Motor neuron (in vitro differentiated cells): ENCODE measurements at regions not wholly inside any gene's neighbourhood (a gene's known extent, or its start where the extent isn't known, plus 50 kb on each side); places are given as distances from the start of the nearest gene placed in this dataset.

Experiments used
- ATAC-seq, 8 experiments: fragments of 200-7000 bp; cut with Tn5 transposase; replicated peaks in 6 of 8; 2 replicates each; pipeline ENCODE4 v1.8.0; 2021; ENCODE audit warnings: mild to moderate bottlenecking in 8 of 8, moderate library complexity in 8 of 8
- H3K27ac ChIP-seq, 2 donors: fragments of 250-450 bp; sonication (Bioruptor Pico); 2 replicates each; pipeline ENCODE4 v1.9.0; 2021; ENCODE audit warnings: antibody characterized with exemption in 2 of 2, mild to moderate bottlenecking in 2 of 2, moderate library complexity in 1 of 2
- H3K4me1 ChIP-seq, 2 donors: fragments of 250-450 bp; sonication (Bioruptor Pico); replicated peaks in 1 of 2; 2 replicates each; pipeline ENCODE4 v1.6.1; 2021; ENCODE audit warnings: antibody characterized with exemption in 2 of 2, mild to moderate bottlenecking in 2 of 2, moderate library complexity in 1 of 2
- H3K4me3 ChIP-seq, 5 donors: fragments of 250-450 bp; sonication (Bioruptor Pico); 2 replicates each; pipeline ENCODE4 v1.9.0; 2021; ENCODE audit warnings: antibody characterized with exemption in 5 of 5, mild to moderate bottlenecking in 5 of 5, moderate library complexity in 4 of 5
- WGBS, 10 experiments: fragments of 450-650 bp; shearing (Covaris generic); methylation state at CpG; one replicate each; pipeline ENCODE4 v1.0.0; 2022; 5-methylcytosine and 5-hydroxymethylcytosine counted together
- in situ Hi-C, 9 experiments: fragments of 400-800 bp; cut with MboI; loops; one replicate each; pipeline ENCODE4 v1.15.0; 2021; ENCODE audit warnings: low sequenced_read_pairs in 9 of 9, low pct_unique_long_range_greater_than_20kb in 2 of 9; ENCODE audit not compliant: unreplicated experiment in 9 of 9

DNA sequence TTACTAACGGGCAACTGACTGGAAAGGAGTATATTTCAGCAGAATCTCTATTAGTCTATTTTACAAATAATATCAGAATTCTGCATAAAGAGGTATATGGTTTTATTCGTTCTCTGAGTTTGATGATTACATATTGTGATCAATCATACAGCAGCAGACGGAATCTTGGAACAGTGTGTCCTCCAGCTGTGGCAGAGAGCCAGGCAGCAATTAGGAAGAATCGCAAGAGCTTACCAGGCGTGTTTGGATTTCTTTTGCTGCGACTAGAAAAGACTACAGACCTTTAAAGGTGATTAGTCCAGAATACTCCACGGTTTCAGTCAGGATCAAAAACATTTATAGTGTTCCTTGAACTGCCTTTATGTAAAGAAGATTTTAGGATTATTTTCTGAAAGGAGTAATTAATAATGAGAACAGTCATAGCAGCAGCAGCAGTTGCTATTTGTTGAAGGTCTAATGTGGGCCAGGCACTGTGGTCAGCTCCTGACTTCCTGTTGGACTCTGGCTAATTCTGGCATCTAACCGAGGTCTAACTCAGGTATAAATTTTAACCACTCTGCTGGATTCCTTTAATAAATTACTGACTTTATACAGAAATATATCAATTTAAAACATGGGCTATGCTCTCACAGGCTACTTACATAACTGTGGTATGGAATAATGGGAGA, 225.3 kb upstream of the CXorf66 start:
- peaks cover 4 to 5% of the 10 kb centered on the region in 2 donors for H3K4me1 ChIP-seq
- WGBS, 10 experiments: 0 to 75% (median 30%) methylated on average over 2 to 8 of the region's 8 CpGs; no CpG with 5 or more reads in 3 of the 10 experiments
- no peak for ATAC-seq
- no peak overlapping the region for H3K4me3 ChIP-seq
- in situ Hi-C loops: no loop called here
- H3K27ac ChIP-seq: no peak overlapping the region

DNA sequence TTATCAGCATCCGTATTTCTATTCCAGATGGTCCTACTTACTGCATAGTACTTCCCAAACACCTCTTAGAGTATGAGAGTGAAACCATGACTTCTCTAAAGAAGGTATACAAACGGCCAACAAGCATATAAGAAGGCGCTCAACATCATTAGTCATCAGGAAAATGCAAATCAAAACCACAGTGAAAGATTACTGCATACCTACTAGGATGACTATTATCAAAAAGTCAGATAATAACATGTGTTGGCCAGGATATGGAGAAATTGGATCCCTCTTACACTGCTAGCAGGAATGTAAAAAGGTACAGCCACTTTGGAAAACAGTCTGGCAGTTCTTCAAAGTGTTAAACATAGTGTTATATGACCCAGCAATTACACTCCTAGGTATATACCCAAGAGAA, 215.3 kb upstream of the CXorf66 start:
- Histone ChIP-seq H3K27ac (no peak overlapping the region), H3K4me1 (peaks cover 0 to 9% of the 10 kb centered on the region in 2 donors), H3K4me3 (no peak overlapping the region)
- ATAC-seq: peak in 2 of 8 experiments; percentile 29 to 89
- in situ Hi-C loops: no loop called here
- WGBS, 10 experiments: 0 to 100% (median 80%) methylated on average over 1 to 2 of the region's 3 CpGs; no CpG with 5 or more reads in 5 of the 10 experiments

DNA sequence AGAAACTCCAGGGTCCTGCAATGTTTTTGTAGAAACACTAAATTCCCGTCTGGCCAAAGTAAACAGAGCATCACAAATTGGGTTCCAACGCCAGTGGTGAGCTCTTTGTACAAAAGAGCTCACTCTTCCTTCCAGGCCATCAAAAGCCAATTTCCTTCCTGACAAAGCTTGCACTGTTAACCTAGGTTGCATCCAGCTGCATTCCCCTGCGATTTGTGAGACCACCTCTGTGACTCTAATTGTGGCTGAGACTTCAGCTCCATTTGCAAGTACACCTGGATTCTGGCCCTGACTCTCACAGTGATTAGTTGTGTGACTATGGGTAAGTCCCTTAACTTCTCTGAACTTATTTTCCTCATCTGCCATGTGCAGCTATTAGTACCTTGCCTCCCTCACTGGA, 212.5 kb upstream of the CXorf66 start:
- no peak for ATAC-seq

DNA sequence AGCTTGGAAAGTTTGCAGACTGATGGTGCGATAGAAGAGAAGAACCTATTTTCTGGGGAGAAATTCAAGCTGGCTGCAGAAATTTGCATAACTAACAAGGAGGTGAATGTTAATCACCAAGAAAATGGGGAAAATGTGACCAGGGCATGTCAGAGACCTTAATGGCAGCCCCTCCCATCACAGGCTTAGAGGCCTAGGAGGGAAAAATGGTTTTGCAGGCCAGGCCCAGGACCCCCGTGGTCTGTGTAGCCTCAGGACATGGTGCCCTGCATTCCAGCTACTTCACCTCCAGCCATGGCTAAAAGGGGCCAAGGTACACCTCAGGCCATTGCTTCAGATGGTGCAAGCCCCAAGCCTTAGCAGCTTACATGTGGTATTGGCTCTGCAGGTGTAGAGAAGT, 207.1 kb upstream of the CXorf66 start:
- Histone ChIP-seq H3K27ac (no peak overlapping the region), H3K4me3 (no peak overlapping the region), H3K4me1 (no peaks in the 10 kb centered on the region)
- ATAC-seq: no peak
- 50 to 100% (median 100%) methylated on average over 1 to 2 of the region's 2 CpGs; no CpG with 5 or more reads in 7 of the 10 experiments for WGBS, 10 experiments
- in situ Hi-C loops: no loop called here

More for the DNA sequence above, 212.5 kb upstream of the CXorf66 start:
- WGBS, 10 experiments: 0 to 60% (median 31%) methylated on average over 1 to 3 of the region's 3 CpGs; no CpG with 5 or more reads in 5 of the 10 experiments
- H3K4me1 ChIP-seq: peaks cover 0 to 9% of the 10 kb centered on the region in 2 donors
- H3K27ac ChIP-seq: no peak overlapping the region
- no peak overlapping the region for H3K4me3 ChIP-seq
- in situ Hi-C loops: no loop called here

DNA sequence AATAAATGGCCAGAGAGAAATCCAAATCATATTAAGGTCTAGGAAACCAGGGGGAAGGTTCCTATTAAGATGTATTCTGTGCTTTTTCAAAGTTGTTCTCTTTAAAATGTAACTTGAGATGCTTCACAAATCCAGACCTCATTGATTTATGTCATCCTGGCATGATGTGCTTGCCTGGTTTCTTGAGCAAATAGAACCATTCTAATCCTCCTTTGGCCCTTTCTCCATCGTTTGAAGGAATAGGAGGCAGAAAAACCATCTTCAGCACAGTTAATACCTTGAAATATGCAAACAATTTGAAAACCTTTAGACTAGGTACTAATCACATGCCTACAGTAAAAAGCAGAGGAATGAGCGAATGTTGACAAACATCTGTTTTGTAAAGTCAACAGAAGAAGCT, 202.2 kb upstream of the CXorf66 start:
- H3K4me3 ChIP-seq: no peak overlapping the region
- in situ Hi-C loops: no loop called here
- 0 to 75% (median 22%) methylated on average over 1 to 2 of the region's 2 CpGs; no CpG with 5 or more reads in 4 of the 10 experiments for WGBS, 10 experiments

DNA sequence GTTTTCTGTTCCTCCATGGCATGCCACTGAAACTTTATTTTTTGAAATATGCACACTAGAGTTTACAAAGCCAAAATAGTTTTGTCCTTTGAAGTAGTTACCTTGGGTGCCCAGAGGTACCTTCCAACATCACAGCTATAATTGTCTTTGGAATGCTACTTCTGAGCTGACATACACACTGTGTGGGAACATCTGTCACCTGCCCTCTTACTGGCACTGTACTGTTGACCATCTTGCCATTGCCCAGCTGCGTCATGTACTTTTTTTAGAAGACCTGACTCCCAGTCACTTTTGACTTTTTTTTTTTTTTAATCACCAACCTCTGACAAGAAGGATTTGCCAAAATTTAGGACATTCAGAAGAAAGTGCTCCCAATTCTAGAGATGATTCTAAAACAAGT, 200.5 kb upstream of the CXorf66 start:
- Histone ChIP-seq H3K4me3 (no peak overlapping the region), H3K27ac (no peak overlapping the region), H3K4me1 (no peaks in the 10 kb centered on the region)
- WGBS, 10 experiments: 50% methylated on average over 1 of the region's 1 CpG; no CpG with 5 or more reads in 9 of the 10 experiments
- no peak for ATAC-seq
- in situ Hi-C loops: no loop called here

More for the DNA sequence above, 202.2 kb upstream of the CXorf66 start:
- H3K27ac ChIP-seq: no peak overlapping the region
- H3K4me1 ChIP-seq: no peaks in the 10 kb centered on the region
- no peak for ATAC-seq

DNA sequence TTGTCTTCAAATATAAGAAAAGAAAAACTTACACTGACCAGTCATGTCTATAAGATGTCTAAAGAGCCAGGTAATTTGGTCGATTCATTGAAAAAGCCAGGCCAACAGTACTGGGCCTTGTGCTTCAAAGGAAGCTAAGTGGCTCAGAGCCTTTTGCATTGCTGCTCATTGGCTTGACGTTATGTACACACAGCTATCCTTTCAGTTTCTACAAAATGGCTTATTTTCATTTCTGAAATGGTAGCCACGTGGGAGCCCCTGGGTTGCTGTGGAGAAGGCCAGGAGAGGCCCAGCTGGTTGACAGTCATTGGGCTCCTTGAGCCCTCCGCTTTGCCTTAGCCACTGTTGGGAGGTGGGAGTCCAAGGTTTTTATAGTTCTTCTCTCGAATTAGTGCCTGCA, 199.1 kb upstream of the CXorf66 start:
- WGBS, 10 experiments: 0 to 90% (median 39%) methylated on average over 1 to 5 of the region's 5 CpGs; no CpG with 5 or more reads in 7 of the 10 experiments
- in situ Hi-C loops: no loop called here

DNA sequence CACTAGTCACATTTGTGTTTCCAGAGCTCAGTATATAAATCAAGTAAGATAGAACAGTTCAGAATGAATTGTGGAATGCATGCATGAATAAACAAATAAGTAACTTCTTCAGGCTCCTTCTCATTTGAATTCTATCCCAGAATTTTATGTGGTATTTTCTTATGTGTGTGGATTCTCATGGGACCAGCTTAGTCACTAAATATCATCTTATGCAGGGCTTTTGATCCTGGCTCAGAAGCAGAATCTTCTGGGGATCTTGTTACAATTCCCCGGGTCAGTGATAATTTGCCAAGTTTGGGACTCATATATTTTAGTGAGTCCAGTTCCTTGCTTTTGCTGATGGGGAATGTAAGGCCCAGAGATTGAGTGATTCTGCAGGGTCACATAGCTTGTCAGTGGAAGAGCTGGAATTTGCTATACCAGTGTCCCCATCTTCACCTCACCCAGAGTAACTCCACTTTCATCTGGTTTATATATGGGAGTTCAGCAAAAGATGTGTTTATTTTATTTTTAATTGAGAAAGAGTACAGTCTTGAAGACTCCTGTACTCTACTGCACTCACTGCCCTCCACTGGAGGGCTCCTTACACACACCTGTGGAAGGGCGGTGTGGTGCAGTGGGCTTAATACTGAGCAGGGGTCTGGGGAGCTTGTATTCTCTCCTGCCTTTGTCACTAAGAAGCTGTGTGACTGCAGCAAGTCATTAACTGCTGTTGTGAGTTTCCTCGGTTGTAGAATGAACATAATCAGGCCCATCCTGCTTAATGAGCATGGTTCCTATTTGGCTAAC, 198.2 kb upstream of the CXorf66 start:
- in situ Hi-C loops: no loop called here
- H3K4me3 ChIP-seq: no peak overlapping the region
- H3K27ac ChIP-seq: no peak overlapping the region
- no peaks in the 10 kb centered on the region for H3K4me1 ChIP-seq
- WGBS, 10 experiments: 0 to 100% (median 83%) methylated on average over 1 to 2 of the region's 3 CpGs; no CpG with 5 or more reads in 6 of the 10 experiments
- peak in 1 of 8 experiments; percentile 82 for ATAC-seq

More for the DNA sequence above, 199.1 kb upstream of the CXorf66 start:
- peak in 1 of 8 experiments; percentile 63 for ATAC-seq
- no peak overlapping the region for H3K4me3 ChIP-seq
- no peaks in the 10 kb centered on the region for H3K4me1 ChIP-seq
- no peak overlapping the region for H3K27ac ChIP-seq

DNA sequence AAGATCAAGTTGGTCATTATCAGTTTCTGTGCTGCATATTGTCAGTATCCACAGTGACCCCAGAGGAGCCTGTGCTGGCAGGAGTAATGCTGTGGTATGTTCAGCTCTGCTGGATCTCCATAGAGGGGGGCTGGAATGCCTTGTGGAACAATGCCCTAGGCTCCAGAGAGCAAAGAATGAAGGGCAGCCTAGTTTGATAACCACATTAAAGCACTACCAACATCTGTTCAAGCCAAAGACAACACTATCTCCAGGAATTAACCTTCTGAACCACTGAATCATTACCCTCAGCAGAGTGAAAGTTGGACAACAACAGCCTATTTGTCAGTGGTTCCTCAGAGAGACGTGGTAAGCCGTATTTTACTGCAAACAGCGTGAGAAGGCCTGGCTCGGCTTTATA, 192.3 kb upstream of the CXorf66 start:
- Histone ChIP-seq H3K4me3 (no peak overlapping the region), H3K27ac (no peak overlapping the region), H3K4me1 (peaks cover 0 to 9% of the 10 kb centered on the region in 2 donors)
- in situ Hi-C loops: no loop called here
- WGBS, 10 experiments: 0 to 100% (median 19%) methylated on average over 1 to 4 of the region's 4 CpGs; no CpG with 5 or more reads in 6 of the 10 experiments
- ATAC-seq: peak in 5 of 8 experiments; percentile 47 to 99 (median 75)

DNA sequence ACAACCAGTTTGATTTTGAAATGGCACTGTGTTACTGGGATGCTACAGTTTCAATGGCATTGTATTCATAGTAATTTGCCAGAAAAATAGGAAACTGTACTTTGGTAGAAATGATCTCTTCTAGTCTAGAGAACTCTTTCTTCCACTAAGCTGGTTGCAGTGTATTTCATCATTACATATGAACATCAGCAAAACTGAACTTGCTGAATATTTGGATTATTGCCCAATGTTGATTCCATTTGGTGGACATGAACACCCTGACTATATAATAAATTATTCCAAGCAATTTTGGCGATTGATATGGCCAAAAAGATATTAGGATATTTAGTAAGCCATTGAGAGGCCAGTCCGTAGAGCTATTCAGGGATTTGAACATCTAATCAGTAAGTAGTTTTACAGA, 191.8 kb upstream of the CXorf66 start:
- in situ Hi-C loops: no loop called here
- peaks cover 0 to 9% of the 10 kb centered on the region in 2 donors for H3K4me1 ChIP-seq
- WGBS, 10 experiments: 0 to 56% (median 47%) methylated on average over 1 to 2 of the region's 2 CpGs; no CpG with 5 or more reads in 6 of the 10 experiments
- no peak overlapping the region for H3K4me3 ChIP-seq
- no peak for ATAC-seq
- H3K27ac ChIP-seq: no peak overlapping the region

DNA sequence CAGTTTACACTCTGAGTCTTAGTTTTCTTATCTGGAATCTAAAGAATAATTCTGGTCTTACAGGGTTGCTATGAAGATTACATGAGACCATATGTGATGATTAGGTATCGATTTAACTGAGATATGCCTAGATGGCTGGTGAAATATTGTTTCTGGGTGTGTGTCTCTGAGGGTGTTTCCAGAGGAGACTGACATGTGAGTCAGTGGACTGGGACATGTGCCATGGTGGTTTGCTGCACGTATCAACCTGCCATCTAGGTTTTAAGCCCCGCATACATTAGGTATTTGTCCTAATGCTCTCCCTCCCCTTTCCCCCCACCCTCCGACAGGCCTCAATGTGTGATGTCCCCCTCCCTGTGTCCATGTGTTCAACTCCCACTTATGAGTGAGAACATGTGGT, 186.0 kb upstream of the CXorf66 start:
- Histone ChIP-seq H3K27ac (no peak overlapping the region), H3K4me3 (no peak overlapping the region), H3K4me1 (no peaks in the 10 kb centered on the region)
- in situ Hi-C loops: no loop called here
- WGBS, 10 experiments: 0 to 100% (median 63%) methylated on average over 1 of the region's 4 CpGs; no CpG with 5 or more reads in 6 of the 10 experiments
- no peak for ATAC-seq

DNA sequence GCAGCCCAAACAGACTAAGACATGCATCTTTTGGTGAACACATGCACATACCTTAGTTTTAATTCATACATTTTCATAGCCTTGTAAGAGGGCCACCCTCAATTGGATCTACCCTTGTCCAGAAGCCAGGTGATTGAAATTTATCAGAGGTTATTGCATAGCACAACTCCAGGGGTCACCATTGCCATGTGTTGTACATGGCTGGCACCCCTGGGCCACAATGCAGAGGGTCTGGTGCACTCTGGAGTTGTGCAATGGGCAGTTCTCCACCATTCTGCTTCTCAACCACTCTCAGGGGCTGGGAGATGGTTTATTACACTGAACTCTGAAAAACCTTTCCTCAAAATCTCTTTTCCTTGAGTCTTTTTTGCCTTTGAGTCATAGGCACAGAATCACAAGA, 184.4 kb upstream of the CXorf66 start:
- no peak for ATAC-seq
- in situ Hi-C loops: no loop called here
- H3K4me1 ChIP-seq: no peaks in the 10 kb centered on the region

DNA sequence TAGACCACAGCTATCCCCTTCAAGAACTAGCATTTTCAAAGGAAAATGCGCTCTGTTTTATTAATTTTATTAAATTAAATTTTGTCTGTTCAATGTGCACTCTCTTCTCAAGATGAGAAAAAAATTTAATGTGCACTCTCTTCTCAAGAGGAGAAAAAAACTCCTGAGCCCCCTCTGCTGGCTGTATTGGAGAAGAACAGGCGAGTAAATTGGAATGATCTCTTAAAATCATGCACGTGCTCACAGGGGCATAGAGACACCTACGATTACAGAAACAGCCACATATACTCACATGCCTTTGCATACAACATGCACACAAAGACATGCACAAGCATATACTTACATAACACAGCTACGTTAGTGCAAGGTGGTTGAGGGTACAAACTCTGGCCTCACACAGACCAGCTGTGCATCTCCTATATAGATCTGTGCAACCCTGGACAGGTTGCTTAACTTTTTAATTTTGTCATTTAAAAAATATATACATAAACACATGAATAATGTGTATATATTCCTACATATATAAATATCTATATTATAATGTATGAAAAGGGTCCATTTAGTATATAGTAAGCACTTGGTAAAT, 176.2 kb upstream of the CXorf66 start:
- peak in 2 of 8 experiments; percentile 18 to 65 for ATAC-seq
- 0 to 14% (median 0%) methylated on average over 2 to 4 of the region's 5 CpGs; no CpG with 5 or more reads in 7 of the 10 experiments for WGBS, 10 experiments

More for the DNA sequence above, 184.4 kb upstream of the CXorf66 start:
- Histone ChIP-seq H3K4me3 (no peak overlapping the region), H3K27ac (no peak overlapping the region)

More for the DNA sequence above, 176.2 kb upstream of the CXorf66 start:
- Histone ChIP-seq H3K4me3 (no peak overlapping the region), H3K4me1 (no peaks in the 10 kb centered on the region), H3K27ac (no peak overlapping the region)
- in situ Hi-C loops: no loop called here
